CD8-positive, alpha-beta memory T cell (primary cell): ENCODE measurements at regions not wholly inside any gene's neighbourhood (a gene's known extent, or its start where the extent isn't known, plus 50 kb on each side); places are given as distances from the start of the nearest gene placed in this dataset.

Experiments used
- CTCF ChIA-PET: fragments of 350-600 bp; sonication (Branson Sonifier 250); formaldehyde crosslinking; loops from one replicate; lab custom pipeline; 2021; ENCODE audit warnings: antibody characterized with exemption; lab: Charles Lee
- POLR2A ChIA-PET: fragments of 350-600 bp; sonication (Branson Sonifier 250); formaldehyde crosslinking; loops from one replicate; lab custom pipeline; 2021; ENCODE audit warnings: antibody characterized with exemption; lab: Charles Lee
- DNase-seq, 5 donors: peaks; one replicate each; pipeline versions ENCODE4 v3.0.0 to v3.0.0-alpha.2; 2020 to 2022; ENCODE audit warnings: mixed read lengths in 1 of 5
- H3K27ac ChIP-seq: one replicate; pipeline ENCODE4 v1.7.0; 2013; ENCODE audit warnings: low read depth, mild to moderate bottlenecking, low read length, moderate library complexity
- H3K27me3 ChIP-seq: 2 replicates; pipeline ENCODE4 v1.7.0; 2013; ENCODE audit warnings: low read length, mild to moderate bottlenecking; ENCODE audit not compliant: insufficient read depth, poor library complexity, severe bottlenecking
- H3K36me3 ChIP-seq: 2 replicates; pipeline ENCODE4 v1.7.0; 2013; ENCODE audit warnings: mild to moderate bottlenecking, low read length, moderate library complexity; ENCODE audit not compliant: insufficient read depth
- H3K4me1 ChIP-seq: 2 replicates; pipeline ENCODE4 v1.7.0; 2013; ENCODE audit warnings: mild to moderate bottlenecking, low read length, moderate library complexity; ENCODE audit not compliant: insufficient read depth
- H3K4me3 ChIP-seq: 2 replicates; pipeline ENCODE4 v1.7.0; 2013; ENCODE audit warnings: mild to moderate bottlenecking, low read length
- H3K9me3 ChIP-seq: 2 replicates; pipeline ENCODE4 v1.7.0; 2013; ENCODE audit warnings: mild to moderate bottlenecking, low read length
- H3K27ac Mint-ChIP-seq, 8 donors: one replicate each; pipeline ENCODE4 v1.8.0; 2020 to 2021; ENCODE audit warnings: mixed read lengths in 8 of 8, mild to moderate bottlenecking in 6 of 8, inconsistent platforms in 3 of 8, moderate library complexity in 3 of 8
- H3K27me3 Mint-ChIP-seq, 2 donors: one replicate each; pipeline ENCODE4 v1.8.0; 2020 to 2021; ENCODE audit warnings: mixed read lengths in 2 of 2, mild to moderate bottlenecking in 1 of 2, moderate library complexity in 1 of 2
- H3K36me3 Mint-ChIP-seq, 3 donors: one replicate each; pipeline ENCODE4 v1.8.0; 2020 to 2021; ENCODE audit warnings: mixed read lengths in 3 of 3, inconsistent platforms in 1 of 3, mild to moderate bottlenecking in 1 of 3
- H3K4me1 Mint-ChIP-seq, 3 donors: one replicate each; pipeline ENCODE4 v1.8.0; 2020 to 2021; ENCODE audit warnings: mixed read lengths in 3 of 3, inconsistent platforms in 1 of 3, mild to moderate bottlenecking in 1 of 3
- H3K4me3 Mint-ChIP-seq, 7 donors: one replicate each; pipeline ENCODE4 v1.8.0; 2020 to 2021; ENCODE audit warnings: mixed read lengths in 7 of 7, mild to moderate bottlenecking in 6 of 7, moderate library complexity in 4 of 7, inconsistent platforms in 2 of 7
- H3K9me3 Mint-ChIP-seq, 5 donors: one replicate each; pipeline ENCODE4 v1.8.0; 2020 to 2022; ENCODE audit warnings: mixed read lengths in 5 of 5, mild to moderate bottlenecking in 3 of 5, moderate library complexity in 2 of 5, inconsistent platforms in 1 of 5

GRCh38 chr10:130485236-130485957 lies 349.2 kb downstream of the GLRX3 start:
- Mint-ChIP-seq H3K27me3 (no peaks in the 10 kb centered on the region), H3K36me3 (no peaks in the 10 kb centered on the region), H3K27ac (no peak overlapping the region), H3K9me3 (peaks cover 0 to 2% (median 0%) of the 10 kb centered on the region in 5 donors), H3K4me3 (no peak overlapping the region), H3K4me1 (no peaks in the 10 kb centered on the region)
- no peaks in the 10 kb centered on the region for H3K4me1 ChIP-seq
- ChIA-PET POLR2A (no interaction called here), CTCF (no interaction called here)
- H3K9me3 ChIP-seq, result no peaks in the 10 kb centered on the region
- no peak overlapping the region for H3K27ac ChIP-seq
- DNase-seq, result no peak
- H3K4me3 ChIP-seq, result no peak overlapping the region
- H3K27me3 ChIP-seq, result no peaks in the 10 kb centered on the region
- H3K36me3 ChIP-seq, result no peaks in the 10 kb centered on the region

GRCh38 chr10:130485958-130486895 lies 350.0 kb downstream of the GLRX3 start:
- Histone ChIP-seq H3K9me3 (no peaks in the 10 kb centered on the region), H3K4me3 (no peak overlapping the region), H3K27me3 (no peaks in the 10 kb centered on the region), H3K36me3 (no peaks in the 10 kb centered on the region), H3K27ac (no peak overlapping the region), H3K4me1 (no peaks in the 10 kb centered on the region)
- Mint-ChIP-seq H3K27ac (no peak overlapping the region), H3K4me3 (no peak overlapping the region), H3K36me3 (no peaks in the 10 kb centered on the region), H3K27me3 (no peaks in the 10 kb centered on the region), H3K9me3 (peaks cover 0 to 2% (median 0%) of the 10 kb centered on the region in 5 donors), H3K4me1 (no peaks in the 10 kb centered on the region)
- CTCF ChIA-PET, result no interaction called here
- no peak for DNase-seq
- POLR2A ChIA-PET, result no interaction called here

GRCh38 chr10:130486906-130487305 lies 350.7 kb downstream of the GLRX3 start:
- H3K4me1 Mint-ChIP-seq, result no peaks in the 10 kb centered on the region
- peaks cover 0 to 2% (median 0%) of the 10 kb centered on the region in 5 donors for H3K9me3 Mint-ChIP-seq
- Histone ChIP-seq H3K4me3 (no peak overlapping the region), H3K9me3 (no peaks in the 10 kb centered on the region), H3K27me3 (no peaks in the 10 kb centered on the region), H3K27ac (no peak overlapping the region), H3K36me3 (no peaks in the 10 kb centered on the region), H3K4me1 (no peaks in the 10 kb centered on the region)
- no peak overlapping the region for H3K27ac Mint-ChIP-seq
- ChIA-PET POLR2A (no interaction called here), CTCF (no interaction called here)
- H3K36me3 Mint-ChIP-seq, result no peaks in the 10 kb centered on the region
- H3K4me3 Mint-ChIP-seq, result no peak overlapping the region
- DNase-seq, result no peak
- H3K27me3 Mint-ChIP-seq, result no peaks in the 10 kb centered on the region

- H3K27me3 ChIP-seq, result no peaks in the 10 kb centered on the region
- CTCF ChIA-PET, result no interaction called here
- Mint-ChIP-seq H3K27me3 (no peaks in the 10 kb centered on the region), H3K9me3 (peaks cover 0 to 2% (median 0%) of the 10 kb centered on the region in 5 donors), H3K4me3 (no peak overlapping the region), H3K4me1 (no peaks in the 10 kb centered on the region), H3K36me3 (no peaks in the 10 kb centered on the region), H3K27ac (no peak overlapping the region)
- H3K27ac ChIP-seq, result no peak overlapping the region
- H3K4me1 ChIP-seq, result no peaks in the 10 kb centered on the region
- DNase-seq, result no peak
- H3K4me3 ChIP-seq, result no peak overlapping the region
- POLR2A ChIA-PET, result no interaction called here
- H3K9me3 ChIP-seq, result no peaks in the 10 kb centered on the region
- H3K36me3 ChIP-seq, result no peaks in the 10 kb centered on the region
Observed at GRCh38 chr10:130487566-130487965, 351.4 kb downstream of the GLRX3 start.

GRCh38 chr10:130489891-130490290 lies 353.7 kb downstream of the GLRX3 start:
- H3K36me3 ChIP-seq, result no peaks in the 10 kb centered on the region
- H3K27me3 ChIP-seq, result no peaks in the 10 kb centered on the region
- no peaks in the 10 kb centered on the region for H3K4me1 Mint-ChIP-seq
- ChIA-PET POLR2A (no interaction called here), CTCF (no interaction called here)
- no peaks in the 10 kb centered on the region for H3K9me3 ChIP-seq
- no peak for DNase-seq
- no peak overlapping the region for H3K4me3 ChIP-seq
- H3K4me3 Mint-ChIP-seq, result no peak overlapping the region
- no peaks in the 10 kb centered on the region for H3K27me3 Mint-ChIP-seq
- no peaks in the 10 kb centered on the region for H3K36me3 Mint-ChIP-seq
- peak overlapping the region in 1 of 8 donors; percentile 54 for H3K27ac Mint-ChIP-seq
- H3K4me1 ChIP-seq, result no peaks in the 10 kb centered on the region
- no peaks in the 10 kb centered on the region for H3K9me3 Mint-ChIP-seq
- H3K27ac ChIP-seq, result no peak overlapping the region

- H3K4me3 Mint-ChIP-seq, result no peak overlapping the region
- CTCF ChIA-PET, result no interaction called here
Observed at GRCh38 chr10:130491011-130491692, 355.0 kb downstream of the GLRX3 start.

GRCh38 chr10:130491693-130492050 lies 355.5 kb downstream of the GLRX3 start:
- Histone ChIP-seq H3K4me1 (no peaks in the 10 kb centered on the region), H3K27ac (no peak overlapping the region), H3K27me3 (no peaks in the 10 kb centered on the region), H3K36me3 (no peaks in the 10 kb centered on the region), H3K9me3 (no peaks in the 10 kb centered on the region), H3K4me3 (no peak overlapping the region)
- ChIA-PET POLR2A (no interaction called here), CTCF (no interaction called here)
- H3K9me3 Mint-ChIP-seq, result no peaks in the 10 kb centered on the region
- H3K36me3 Mint-ChIP-seq, result no peaks in the 10 kb centered on the region
- no peak for DNase-seq
- H3K27me3 Mint-ChIP-seq, result no peaks in the 10 kb centered on the region
- H3K27ac Mint-ChIP-seq, result no peak overlapping the region
- no peaks in the 10 kb centered on the region for H3K4me1 Mint-ChIP-seq
- H3K4me3 Mint-ChIP-seq, result no peak overlapping the region

More at GRCh38 chr10:130491011-130491692, 355.0 kb downstream of the GLRX3 start:
- H3K9me3 Mint-ChIP-seq, result no peaks in the 10 kb centered on the region
- H3K27ac Mint-ChIP-seq, result no peak overlapping the region
- H3K27me3 Mint-ChIP-seq, result no peaks in the 10 kb centered on the region
- no peaks in the 10 kb centered on the region for H3K4me1 Mint-ChIP-seq
- H3K36me3 Mint-ChIP-seq, result no peaks in the 10 kb centered on the region
- POLR2A ChIA-PET, result no interaction called here
- H3K27me3 ChIP-seq, result no peaks in the 10 kb centered on the region
- no peaks in the 10 kb centered on the region for H3K36me3 ChIP-seq
- H3K9me3 ChIP-seq, result no peaks in the 10 kb centered on the region
- no peaks in the 10 kb centered on the region for H3K4me1 ChIP-seq
- DNase-seq, result no peak
- H3K4me3 ChIP-seq, result no peak overlapping the region
- H3K27ac ChIP-seq, result no peak overlapping the region
